ENCODE measurements at regions not wholly inside any gene's neighbourhood (a gene's known extent, or its start where the extent isn't known, plus 50 kb on each side); places are given as distances from the start of the nearest gene placed in this dataset.

- TF ChIP-seq CTCF (IDR thresholded peaks at IDR 0.05): no peak
- TF ChIP-seq POLR2A (IDR thresholded peaks at IDR 0.05): no peak
Observed at GRCh38 chr5:148740079-148740858, 85.9 kb upstream of the HTR4 start.
